IMR-90 (cell line): ENCODE measurements at regions not wholly inside any gene's neighbourhood (a gene's known extent, or its start where the extent isn't known, plus 50 kb on each side); places are given as distances from the start of the nearest gene placed in this dataset.

Experiments
- ATAC-seq: fragments of 200-7000 bp; cut with Tn5 transposase; 2 replicates; pipeline ENCODE4 v1.9.1; 2020; ENCODE audit warnings: low read depth, mild to moderate bottlenecking, moderate library complexity
- BruUV-seq: library from RNA; stranded (reverse); fragments of 400-500 nt; replicated peaks from 2 replicates; lab custom pipeline; 2021; lab: Mats Ljungman, UMichigan
- CTCF ChIA-PET: fragments of 300-600 bp; formaldehyde crosslinking; extraction: SDS; loops from one replicate; lab custom pipeline; 2021; ENCODE audit warnings: antibody characterized with exemption; lab: Yijun Ruan, JAX
- POLR2A ChIA-PET: fragments of 300-600 bp; sonication (Branson Sonifier 250); formaldehyde crosslinking; loops from one replicate; lab custom pipeline; 2022; ENCODE audit warnings: antibody characterized with exemption; ENCODE audit not compliant: unreplicated experiment; lab: Charles Lee
- DNase-seq: peaks from one replicate; pipeline ENCODE4 v3.0.0; 2013
- H2AFZ ChIP-seq: replicated peaks from 2 replicates; pipeline ENCODE3; 2013; ENCODE audit warnings: low read length, mild to moderate bottlenecking; ENCODE audit not compliant: poor library complexity
- H2AK5ac ChIP-seq: 2 replicates; pipeline ENCODE4 v1.6.1; 2013; ENCODE audit warnings: low read depth, low read length, inconsistent platforms
- H2AK9ac ChIP-seq: replicated peaks from 2 replicates; pipeline ENCODE3; 2013; ENCODE audit warnings: mild to moderate bottlenecking, low read depth, low read length, moderate library complexity; ENCODE audit not compliant: poor library complexity
- H2BK120ac ChIP-seq: 2 replicates; pipeline ENCODE4 v1.6.1; 2013; ENCODE audit warnings: low read depth, low read length, inconsistent platforms
- H2BK15ac ChIP-seq: 3 replicates; pipeline ENCODE4 v1.6.1; 2013; ENCODE audit warnings: low read depth, low read length, inconsistent platforms
- H2BK20ac ChIP-seq: 2 replicates; pipeline ENCODE4 v1.6.1; 2013; ENCODE audit warnings: low read depth, mild to moderate bottlenecking, inconsistent platforms, low read length, moderate library complexity
- H2BK5ac ChIP-seq: 2 replicates; pipeline ENCODE4 v1.6.1; 2013; ENCODE audit warnings: mild to moderate bottlenecking, low read depth, low read length, inconsistent platforms; ENCODE audit not compliant: poor library complexity, severe bottlenecking
- H3K14ac ChIP-seq: replicated peaks from 2 replicates; pipeline ENCODE4 v1.6.1; 2013; ENCODE audit warnings: low read depth, low read length, inconsistent platforms
- H3K18ac ChIP-seq: 2 replicates; pipeline ENCODE4 v1.6.1; 2013; ENCODE audit warnings: low read depth, low read length, control low read depth
- H3K23ac ChIP-seq: 2 replicates; pipeline ENCODE4 v1.6.1; 2013; ENCODE audit warnings: low read depth, low read length, inconsistent platforms
- H3K27ac ChIP-seq: 2 replicates; pipeline ENCODE4 v1.5.1; 2013; ENCODE audit warnings: mild to moderate bottlenecking, control low read depth, low read length; ENCODE audit not compliant: insufficient read depth
- H3K27me3 ChIP-seq: 2 replicates; pipeline ENCODE4 v1.6.1; 2013; ENCODE audit warnings: low read length; ENCODE audit not compliant: control insufficient read depth, insufficient read depth
- H3K36me3 ChIP-seq: 2 replicates; pipeline ENCODE4 v1.6.1; 2013; ENCODE audit warnings: low read length, mixed read lengths; ENCODE audit not compliant: control insufficient read depth, insufficient read depth
- H3K4ac ChIP-seq: 2 replicates; pipeline ENCODE4 v1.6.1; 2013; ENCODE audit warnings: low read depth, low read length, inconsistent platforms
- H3K4me1 ChIP-seq: 2 replicates; pipeline ENCODE4 v1.6.1; 2013; ENCODE audit warnings: low read length, mixed read lengths; ENCODE audit not compliant: control insufficient read depth, insufficient read depth
- H3K4me2 ChIP-seq: 2 replicates; pipeline ENCODE4 v1.6.1; 2013; ENCODE audit warnings: low read depth, mild to moderate bottlenecking, control low read depth, low read length, moderate library complexity
- H3K4me3 ChIP-seq: 2 replicates; pipeline ENCODE4 v1.5.1; 2013; ENCODE audit warnings: low read depth, mild to moderate bottlenecking, control low read depth, low read length, moderate library complexity; ENCODE audit not compliant: insufficient read depth
- H3K56ac ChIP-seq: 2 replicates; pipeline ENCODE4 v1.6.1; 2013; ENCODE audit warnings: low read length, inconsistent platforms; ENCODE audit not compliant: insufficient read depth; ENCODE audit errors: extremely low read depth
- H3K79me1 ChIP-seq, 2 experiments: 2 replicates each; pipeline ENCODE4 v1.6.1; 2013; ENCODE audit warnings: low read length in 2 of 2, inconsistent platforms in 1 of 2, low read depth in 1 of 2
- H3K9ac ChIP-seq: 2 replicates; pipeline ENCODE4 v1.6.1; 2013; ENCODE audit warnings: low read depth, low read length, control low read depth
- H3K9me1 ChIP-seq: 2 replicates; pipeline ENCODE4 v1.6.1; 2013; ENCODE audit warnings: low read length, inconsistent platforms; ENCODE audit not compliant: insufficient read depth
- H3K9me3 ChIP-seq: 2 replicates; pipeline ENCODE4 v1.6.1; 2013; ENCODE audit warnings: low read length; ENCODE audit not compliant: control insufficient read depth, insufficient read depth
- H4K20me1 ChIP-seq: 2 replicates; pipeline ENCODE4 v1.6.1; 2013; ENCODE audit warnings: low read length, inconsistent platforms; ENCODE audit not compliant: insufficient read depth
- H4K5ac ChIP-seq: 2 replicates; pipeline ENCODE4 v1.6.1; 2013; ENCODE audit warnings: mild to moderate bottlenecking, low read depth, low read length, control low read depth
- H4K8ac ChIP-seq, 2 experiments: 2 replicates each; pipeline ENCODE4 v1.6.1; 2013; ENCODE audit warnings: low read depth in 2 of 2, low read length in 2 of 2, control low read depth in 1 of 2, inconsistent platforms in 1 of 2
- H4K91ac ChIP-seq: 2 replicates; pipeline ENCODE4 v1.6.1; 2013; ENCODE audit warnings: low read depth, low read length, inconsistent platforms; ENCODE audit not compliant: insufficient read depth
- MXI1 ChIP-seq: IDR thresholded peaks from 2 replicates; pipeline ENCODE4 v1.6.1; 2012; ENCODE audit warnings: low read depth, mild to moderate bottlenecking, low read length, moderate library complexity, borderline replicate concordance
- NFE2L2 ChIP-seq: fragments of 150-350 bp; IDR thresholded peaks from 2 replicates; pipeline ENCODE4 v1.6.1; 2016; ENCODE audit warnings: low read depth, mild to moderate bottlenecking, low read length
- POLR2A ChIP-seq: IDR thresholded peaks from 2 replicates; pipeline ENCODE4 v1.6.1; 2012; ENCODE audit warnings: mild to moderate bottlenecking, low read depth, low read length
- RAD21 ChIP-seq: IDR thresholded peaks from 2 replicates; pipeline ENCODE4 v1.6.1; 2012; ENCODE audit warnings: low read length, improper control_type of control experiment
- RCOR1 ChIP-seq: IDR thresholded peaks from 2 replicates; pipeline ENCODE4 v1.6.1; 2012; ENCODE audit warnings: mild to moderate bottlenecking, low read length, improper control_type of control experiment; ENCODE audit not compliant: insufficient replicate concordance
- SMC3 ChIP-seq: fragments of 150-350 bp; IDR thresholded peaks from 2 replicates; pipeline ENCODE4 v1.6.1; 2016; ENCODE audit warnings: low read depth, mild to moderate bottlenecking, antibody characterized with exemption, low read length, moderate library complexity
- WGBS, 2 experiments: methylation state at CpG; one replicate each; pipeline versions ENCODE4 v1.1.5 to v1.1.7; 2013; ENCODE audit warnings: missing lambda C conversion rate in 2 of 2; ENCODE audit not compliant: insufficient read length in 1 of 2; ENCODE audit errors: extremely low coverage in 2 of 2; 5-methylcytosine and 5-hydroxymethylcytosine counted together
- dilution Hi-C: fragments of 300-500 bp; cut with HindIII; formaldehyde crosslinking; loops from one replicate; pipeline ENCODE4 v1.14.3; 2018; ENCODE audit warnings: low sequenced_read_pairs; ENCODE audit not compliant: unreplicated experiment
- in situ Hi-C: fragments of 300-500 bp; cut with MboI; formaldehyde crosslinking; loops from 3 replicates; pipeline ENCODE4 v1.14.3; 2019; ENCODE audit warnings: low sequenced_read_pairs, inconsistent platforms, mixed read lengths
- intact Hi-C: fragments of 100-400 bp; cut with micrococcal nuclease; formaldehyde crosslinking; loops from 2 replicates; pipeline ENCODE4 v1.10.0; 2022
- TF ChIP-seq, protein P1 (sequence below): conservative IDR thresholded peaks from 2 replicates; pipeline ENCODE4 v1.5.1; 2012; ENCODE audit warnings: mild to moderate bottlenecking, low read depth, low read length, improper control_type of control experiment
- TF ChIP-seq, protein P2 (sequence below): fragments of 150-350 bp; IDR thresholded peaks from 2 replicates; pipeline ENCODE4 v1.6.1; 2016; ENCODE audit warnings: low read depth, mild to moderate bottlenecking, low read length, moderate library complexity, borderline replicate concordance
- TF ChIP-seq, protein P3 (sequence below): fragments of 150-350 bp; IDR thresholded peaks from 2 replicates; pipeline ENCODE4 v1.6.1; 2017; ENCODE audit warnings: mild to moderate bottlenecking, antibody characterized with exemption, low read length, low read depth

DNA sequence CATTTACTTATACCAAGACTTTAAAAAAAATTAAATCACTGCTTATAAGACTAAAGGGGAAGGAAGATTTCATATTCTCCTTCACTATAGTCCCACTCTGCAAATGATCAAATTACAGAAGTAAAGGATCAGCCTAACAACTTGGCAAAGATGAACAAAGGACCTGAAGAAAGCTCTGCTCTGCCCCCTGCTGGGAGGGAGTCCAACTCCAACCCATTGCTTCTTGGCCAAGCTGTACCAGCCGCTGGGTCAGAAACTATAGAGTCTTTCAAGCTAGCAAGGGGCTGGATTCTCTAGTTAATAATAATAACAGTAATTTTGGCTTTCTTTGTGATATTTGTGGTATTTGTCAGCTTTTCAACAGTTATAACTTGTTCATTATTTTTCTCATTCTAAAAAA is 927.0 kb upstream of the CRIM1 start:
- Histone ChIP-seq H3K36me3 (no peaks in the 10 kb centered on the region), H3K4me1 (no peaks in the 10 kb centered on the region), H3K4me3 (no peak overlapping the region), H2BK120ac (no peak overlapping the region), H3K14ac (no peak overlapping the region), H4K20me1 (no peaks in the 10 kb centered on the region), H2BK20ac (no peak overlapping the region), H2BK15ac (no peak overlapping the region), H3K27ac (no peak overlapping the region), H3K79me1 (no peaks in the 10 kb centered on the region), H3K4ac (no peak overlapping the region), H3K27me3 (no peaks in the 10 kb centered on the region), H4K91ac (no peak overlapping the region), H2AFZ (no peak overlapping the region), H3K9ac (no peak overlapping the region), H2AK5ac (no peak overlapping the region), H2AK9ac (no peak overlapping the region), H4K8ac (no peak overlapping the region), H2BK5ac (no peak overlapping the region), H4K5ac (no peak overlapping the region), H3K9me1 (no peaks in the 10 kb centered on the region), H3K9me3 (peaks cover 2% of the 10 kb centered on the region; the same call in 1 of the 2 replicates), H3K18ac (no peak overlapping the region), H3K4me2 (no peak overlapping the region), H3K56ac (no peak overlapping the region), H3K23ac (no peak overlapping the region)
- no TSS peak for BruUV-seq
- in situ Hi-C loops = no loop called here
- intact Hi-C loops = no loop called here
- no CpG with 5 or more reads among the region's 1 CpG for WGBS, 2 experiments
- no peak for TF ChIP-seq SMC3
- no peak for TF ChIP-seq MXI1
- TF ChIP-seq RAD21 = 0 out of 2 replicates have a peak, but pooled peaks have one; percentile 9
- no peak for TF ChIP-seq POLR2A
- TF ChIP-seq, protein P1, sequence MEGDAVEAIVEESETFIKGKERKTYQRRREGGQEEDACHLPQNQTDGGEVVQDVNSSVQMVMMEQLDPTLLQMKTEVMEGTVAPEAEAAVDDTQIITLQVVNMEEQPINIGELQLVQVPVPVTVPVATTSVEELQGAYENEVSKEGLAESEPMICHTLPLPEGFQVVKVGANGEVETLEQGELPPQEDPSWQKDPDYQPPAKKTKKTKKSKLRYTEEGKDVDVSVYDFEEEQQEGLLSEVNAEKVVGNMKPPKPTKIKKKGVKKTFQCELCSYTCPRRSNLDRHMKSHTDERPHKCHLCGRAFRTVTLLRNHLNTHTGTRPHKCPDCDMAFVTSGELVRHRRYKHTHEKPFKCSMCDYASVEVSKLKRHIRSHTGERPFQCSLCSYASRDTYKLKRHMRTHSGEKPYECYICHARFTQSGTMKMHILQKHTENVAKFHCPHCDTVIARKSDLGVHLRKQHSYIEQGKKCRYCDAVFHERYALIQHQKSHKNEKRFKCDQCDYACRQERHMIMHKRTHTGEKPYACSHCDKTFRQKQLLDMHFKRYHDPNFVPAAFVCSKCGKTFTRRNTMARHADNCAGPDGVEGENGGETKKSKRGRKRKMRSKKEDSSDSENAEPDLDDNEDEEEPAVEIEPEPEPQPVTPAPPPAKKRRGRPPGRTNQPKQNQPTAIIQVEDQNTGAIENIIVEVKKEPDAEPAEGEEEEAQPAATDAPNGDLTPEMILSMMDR = peak; percentile 28; the same call in 1 of the 2 replicates
- no peak for TF ChIP-seq NFE2L2
- TF ChIP-seq, protein P2, sequence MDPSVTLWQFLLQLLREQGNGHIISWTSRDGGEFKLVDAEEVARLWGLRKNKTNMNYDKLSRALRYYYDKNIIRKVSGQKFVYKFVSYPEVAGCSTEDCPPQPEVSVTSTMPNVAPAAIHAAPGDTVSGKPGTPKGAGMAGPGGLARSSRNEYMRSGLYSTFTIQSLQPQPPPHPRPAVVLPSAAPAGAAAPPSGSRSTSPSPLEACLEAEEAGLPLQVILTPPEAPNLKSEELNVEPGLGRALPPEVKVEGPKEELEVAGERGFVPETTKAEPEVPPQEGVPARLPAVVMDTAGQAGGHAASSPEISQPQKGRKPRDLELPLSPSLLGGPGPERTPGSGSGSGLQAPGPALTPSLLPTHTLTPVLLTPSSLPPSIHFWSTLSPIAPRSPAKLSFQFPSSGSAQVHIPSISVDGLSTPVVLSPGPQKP = no peak
- TF ChIP-seq RCOR1 = no peak
- TF ChIP-seq, protein P3, sequence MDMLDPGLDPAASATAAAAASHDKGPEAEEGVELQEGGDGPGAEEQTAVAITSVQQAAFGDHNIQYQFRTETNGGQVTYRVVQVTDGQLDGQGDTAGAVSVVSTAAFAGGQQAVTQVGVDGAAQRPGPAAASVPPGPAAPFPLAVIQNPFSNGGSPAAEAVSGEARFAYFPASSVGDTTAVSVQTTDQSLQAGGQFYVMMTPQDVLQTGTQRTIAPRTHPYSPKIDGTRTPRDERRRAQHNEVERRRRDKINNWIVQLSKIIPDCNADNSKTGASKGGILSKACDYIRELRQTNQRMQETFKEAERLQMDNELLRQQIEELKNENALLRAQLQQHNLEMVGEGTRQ = no peak
- CTCF ChIA-PET = no interaction called here
- POLR2A ChIA-PET = no interaction called here
- dilution Hi-C loops = no loop called here
- DNase-seq = no peak
- no peak for ATAC-seq
